Left renal cortex interstitium (tissue), 4 donors: ENCODE measurements at regions not wholly inside any gene's neighbourhood (a gene's known extent, or its start where the extent isn't known, plus 50 kb on each side); places are given as distances from the start of the nearest gene placed in this dataset.

Source experiments
- DNase-seq, 4 donors: peaks; one replicate each; pipeline ENCODE4 v3.0.0-alpha.2; 2013; ENCODE audit warnings: low read depth in 4 of 4, low spot score in 2 of 4, missing footprints in 1 of 4

- DNase-seq: no peak
Measured at GRCh38 chr18:78779996-78780718, 199.5 kb upstream of the SALL3 start.

- no peak for DNase-seq
Measured at GRCh38 chr18:78780719-78781600, 198.7 kb upstream of the SALL3 start.

GRCh38 chr18:78781601-78781960 lies 198.0 kb upstream of the SALL3 start:
- DNase-seq: no peak

GRCh38 chr18:78782951-78783563 lies 196.6 kb upstream of the SALL3 start:
- DNase-seq: no peak

DNA sequence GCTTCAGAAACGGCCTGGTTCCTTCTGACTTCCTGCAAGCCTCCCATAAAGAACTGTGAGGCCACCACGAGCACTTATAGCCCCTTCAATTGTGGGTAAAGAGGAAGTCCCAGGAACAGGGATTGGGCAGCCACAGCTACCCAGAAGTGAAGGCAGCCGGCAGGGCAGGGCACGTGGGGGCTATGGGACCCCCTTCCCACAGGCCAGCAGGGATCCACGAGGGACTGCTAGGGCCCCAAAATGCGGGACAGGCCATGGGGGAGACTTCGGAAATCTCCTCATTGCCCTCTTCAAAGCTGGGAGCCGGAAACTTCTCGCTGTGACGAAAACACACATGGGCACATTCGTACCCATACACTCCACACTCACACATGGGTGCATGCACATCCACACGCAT lies 196.1 kb upstream of the SALL3 start:
- DNase-seq: no peak

- DNase-seq: no peak
Measured at GRCh38 chr18:78784861-78785260, 194.8 kb upstream of the SALL3 start.

DNA sequence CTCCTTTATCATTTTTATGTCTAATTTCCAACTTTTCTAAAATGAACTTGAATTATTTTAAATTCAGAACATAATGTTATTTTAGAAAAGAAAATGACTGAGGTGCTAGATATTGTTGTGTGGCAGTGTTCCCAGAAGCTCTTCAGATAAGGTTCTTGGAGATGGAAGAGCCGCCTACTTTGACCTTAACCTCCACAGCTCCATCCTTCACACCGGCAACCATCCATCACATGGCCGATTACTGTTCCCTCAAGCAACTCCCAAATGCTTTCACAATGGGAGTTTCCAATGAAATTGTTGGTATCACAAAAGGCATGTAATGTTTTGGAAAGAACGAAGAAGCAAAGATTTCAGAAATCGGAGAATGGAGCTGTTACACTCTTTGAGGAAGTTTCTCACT lies 193.9 kb upstream of the SALL3 start:
- DNase-seq: no peak

GRCh38 chr18:78786776-78787175 lies 192.8 kb upstream of the SALL3 start:
- DNase-seq: no peak

DNA sequence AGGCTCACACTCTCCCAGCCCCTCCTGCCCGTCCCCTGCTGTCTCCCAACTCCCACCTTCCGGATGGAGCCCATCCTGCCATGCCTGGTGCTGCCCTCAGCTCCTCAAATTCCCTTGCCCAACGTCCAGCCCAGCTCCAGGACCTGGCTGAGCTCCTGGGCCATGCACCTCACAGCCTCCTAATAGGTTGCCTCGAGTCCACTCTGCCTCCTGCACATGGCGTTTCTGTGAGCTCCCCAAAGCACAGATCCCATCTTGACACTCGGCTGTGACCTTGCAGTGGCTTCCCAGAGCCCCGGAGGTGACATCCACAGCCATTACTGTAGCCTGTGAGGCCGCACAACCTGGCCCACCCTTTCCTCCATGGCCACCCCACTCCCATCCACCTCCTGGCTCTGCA lies 191.9 kb upstream of the SALL3 start:
- no peak for DNase-seq

DNA sequence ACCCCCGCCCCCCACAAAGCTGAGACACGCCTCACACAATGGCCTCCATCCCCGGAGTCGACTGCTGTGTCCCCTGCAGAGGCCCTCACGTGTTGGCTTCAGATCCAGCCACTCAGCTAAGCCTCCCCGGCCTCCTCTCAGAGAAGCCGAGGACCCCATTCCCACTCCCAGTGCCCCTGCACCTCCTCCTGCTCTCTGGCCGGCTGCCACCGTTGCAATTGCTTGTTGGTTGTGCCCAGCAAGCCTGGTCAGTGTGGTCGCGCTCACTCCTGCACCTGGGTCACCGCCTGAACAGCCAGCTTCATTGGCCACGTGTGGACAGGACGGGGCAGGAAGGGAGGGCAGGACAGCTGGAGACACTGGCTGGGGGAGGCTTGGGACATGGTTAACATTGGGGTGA lies 191.5 kb upstream of the SALL3 start:
- DNase-seq: no peak

GRCh38 chr18:78789850-78790249 lies 189.8 kb upstream of the SALL3 start:
- DNase-seq: no peak

DNA sequence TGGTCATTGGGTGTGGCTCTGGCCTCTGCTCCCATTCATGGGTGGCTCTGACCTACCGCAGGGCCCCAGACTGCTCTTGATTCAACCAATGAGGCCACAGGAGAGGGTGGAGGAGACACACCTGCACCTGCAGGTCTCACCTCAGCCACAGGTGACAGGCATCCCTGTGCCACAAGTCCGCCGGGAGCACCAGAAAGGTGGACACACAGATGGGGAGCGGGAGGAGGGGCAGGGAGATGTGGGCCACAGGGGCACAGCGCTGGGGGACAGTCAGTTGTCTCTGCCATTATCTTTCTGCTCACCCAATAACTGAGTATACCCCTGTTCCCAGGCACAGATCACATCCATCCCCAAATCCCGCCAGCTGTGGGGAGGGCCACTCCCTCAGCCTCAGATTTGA lies 189.1 kb upstream of the SALL3 start:
- no peak for DNase-seq

- no peak for DNase-seq
Measured at GRCh38 chr18:78790960-78791359, 188.7 kb upstream of the SALL3 start.

GRCh38 chr18:78792094-78792493 lies 187.5 kb upstream of the SALL3 start:
- DNase-seq: no peak

GRCh38 chr18:78792736-78793135 lies 186.9 kb upstream of the SALL3 start:
- no peak for DNase-seq

- DNase-seq: no peak
Measured at GRCh38 chr18:78793313-78794070, 186.1 kb upstream of the SALL3 start.

GRCh38 chr18:78794071-78794430 lies 185.6 kb upstream of the SALL3 start:
- no peak for DNase-seq

- DNase-seq: no peak
Measured at GRCh38 chr18:78796693-78797455, 182.7 kb upstream of the SALL3 start.

GRCh38 chr18:78797499-78797898 lies 182.1 kb upstream of the SALL3 start:
- no peak for DNase-seq

DNA sequence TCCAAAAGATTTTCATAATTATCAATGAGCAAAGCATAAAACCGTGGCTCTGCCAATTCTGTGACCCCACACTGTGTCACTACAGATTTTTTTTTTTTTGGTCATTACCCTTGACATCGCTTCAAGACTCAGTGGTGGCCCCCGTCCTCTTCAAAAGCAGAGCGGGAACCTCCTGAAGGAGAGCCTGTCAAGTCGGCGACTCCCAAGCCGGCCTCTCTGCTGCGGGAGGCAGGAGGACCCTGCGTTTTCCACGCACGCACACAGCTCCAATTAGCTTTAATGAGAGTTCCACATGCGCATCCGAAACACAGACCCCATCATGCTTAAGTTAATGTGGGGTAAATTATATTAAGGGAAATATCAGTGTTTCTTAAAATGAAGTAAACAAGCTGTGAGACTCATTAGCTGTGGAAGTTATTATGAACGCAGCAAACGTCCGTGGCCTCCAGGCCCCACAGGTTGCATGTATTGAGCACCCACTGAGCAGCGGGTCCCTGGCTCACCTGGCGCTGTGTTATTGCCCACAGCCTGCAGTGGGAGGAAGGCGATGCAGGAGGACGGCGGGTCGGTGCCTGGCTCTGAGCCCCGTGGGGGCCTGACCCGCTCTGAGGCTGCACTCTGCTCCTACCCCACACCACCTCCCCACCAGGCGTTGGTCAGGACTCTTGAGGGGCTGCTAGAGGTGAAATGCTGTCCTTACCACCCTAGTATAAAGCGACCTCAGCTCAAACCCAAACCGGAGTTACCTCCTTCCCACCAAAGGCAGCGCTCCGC lies 181.0 kb upstream of the SALL3 start:
- no peak for DNase-seq
